Activated T-cell treated with anti-CD3 and anti-CD28 coated beads, Interleukin-2, amount 50 U/mL, for 48 hours (primary cell): ENCODE measurements at regions not wholly inside any gene's neighbourhood (a gene's known extent, or its start where the extent isn't known, plus 50 kb on each side); places are given as distances from the start of the nearest gene placed in this dataset.

Experiments
- DNase-seq, 2 experiments: peaks; one replicate each; pipeline ENCODE4 v3.0.0-alpha.2; 2020

DNA sequence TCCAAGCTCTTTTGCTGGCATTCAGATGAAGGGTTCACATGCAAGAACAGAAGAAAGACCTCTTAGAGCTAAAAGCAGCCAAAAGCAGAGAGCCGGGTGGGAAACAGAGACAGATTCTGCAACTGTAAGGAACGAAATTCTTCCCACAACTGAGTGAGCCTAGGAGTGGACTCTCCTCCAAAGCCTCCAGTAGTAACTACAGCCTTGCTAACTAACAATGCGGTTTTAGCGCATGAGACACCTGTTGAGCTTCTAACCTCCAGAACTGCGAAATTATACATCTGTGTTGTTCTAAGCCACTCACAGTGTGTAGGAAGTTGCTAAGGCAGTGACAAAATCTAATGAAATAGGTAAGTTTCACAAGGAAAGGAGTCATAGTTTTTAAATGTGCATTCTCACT is 98.1 kb upstream of the SLITRK1 start:
- DNase-seq = no peak

GRCh38 chr13:83975655-83976165 is 93.4 kb upstream of the SLITRK1 start:
- no peak for DNase-seq

DNA sequence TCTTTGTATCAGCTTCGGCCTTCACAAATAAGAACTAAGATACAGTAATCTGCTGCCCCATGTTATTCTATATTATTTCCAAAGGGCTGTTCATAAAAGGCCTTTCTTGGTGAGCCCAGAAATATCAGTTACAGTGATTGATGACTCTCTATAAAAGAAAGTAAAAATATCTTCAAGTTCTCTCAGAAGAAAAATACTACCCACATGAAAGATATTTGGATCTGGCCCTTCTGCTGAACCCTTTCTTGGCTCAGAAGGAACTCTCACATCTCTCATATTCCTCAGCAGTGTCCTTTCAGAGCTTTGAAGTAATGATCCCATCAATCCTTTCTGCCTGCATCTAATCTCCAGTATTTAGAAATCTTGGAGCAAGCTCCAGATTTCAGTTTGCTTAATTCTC is 76.3 kb upstream of the SLITRK1 start:
- no peak for DNase-seq

DNA sequence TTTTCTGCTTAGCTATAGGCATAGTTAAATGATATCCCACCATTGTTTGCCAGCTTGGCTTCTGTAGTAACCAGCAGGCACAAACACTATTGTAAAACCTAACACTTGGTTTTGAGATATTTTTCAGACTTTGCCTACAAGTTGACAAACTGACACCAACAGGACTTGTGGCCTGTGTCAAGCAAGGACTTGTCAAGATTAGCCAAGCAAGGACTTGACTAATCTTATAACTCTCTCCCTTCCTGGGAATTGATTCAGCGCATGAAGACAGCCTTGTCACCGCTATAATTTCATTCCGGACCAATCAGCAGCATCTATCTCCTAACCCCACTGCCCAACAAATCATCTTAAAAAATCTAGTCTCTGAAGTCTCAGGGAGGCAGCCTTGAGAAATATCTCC is 72.7 kb upstream of the SLITRK1 start:
- DNase-seq = no peak

GRCh38 chr13:83953916-83954315 is 71.6 kb upstream of the SLITRK1 start:
- DNase-seq = no peak

DNA sequence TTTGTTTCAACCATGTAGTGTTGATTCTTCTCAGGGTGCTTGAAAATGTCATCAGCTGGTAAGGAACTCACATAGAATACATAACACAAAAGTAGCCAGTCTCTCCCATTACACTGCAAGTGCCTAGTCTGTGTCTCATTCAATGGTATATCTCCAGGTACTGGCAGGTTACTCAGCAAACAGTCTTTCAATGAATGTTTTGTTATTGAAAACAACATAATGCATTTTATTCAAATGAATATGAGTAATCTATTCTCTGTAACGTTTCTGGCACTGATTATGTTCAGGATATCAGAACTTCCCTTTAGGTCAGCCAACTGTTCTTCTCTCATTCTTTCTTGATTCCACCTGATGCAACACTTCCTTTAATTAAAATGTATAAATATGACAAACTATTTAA is 68.0 kb upstream of the SLITRK1 start:
- no peak for DNase-seq

DNA sequence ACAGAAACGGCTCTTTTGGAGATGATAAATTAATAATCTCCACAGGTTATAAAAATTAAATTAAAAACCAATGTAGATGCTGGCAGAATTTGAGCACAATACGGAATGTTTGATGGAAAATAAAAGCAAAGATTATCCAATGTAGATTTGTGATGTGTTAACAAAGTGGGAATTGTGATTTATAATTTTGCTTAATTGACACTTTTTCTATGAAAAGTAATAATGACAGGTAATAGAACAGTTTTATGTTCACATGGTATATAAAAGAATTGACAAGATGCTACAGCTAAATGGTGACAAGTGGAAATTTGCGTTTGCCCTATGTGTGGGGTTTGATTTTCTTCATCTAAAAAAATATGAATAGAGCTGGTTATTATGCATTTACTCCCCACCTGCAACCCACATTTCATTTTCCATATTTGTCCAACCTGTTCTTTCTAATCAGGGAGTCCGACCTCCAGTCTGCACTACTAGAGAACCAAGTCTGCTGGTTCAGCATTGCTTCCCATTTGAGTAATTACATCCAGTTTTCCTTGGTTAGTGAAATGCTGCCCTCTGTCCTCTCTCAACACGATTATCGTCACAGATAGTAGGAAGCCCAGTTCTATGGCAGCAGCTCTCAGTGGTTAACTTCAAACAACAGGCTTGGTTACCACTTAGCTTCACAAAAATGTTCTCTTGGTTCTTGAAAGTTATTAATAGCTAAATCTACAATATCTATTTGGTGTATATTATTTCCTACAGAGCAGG is 61.4 kb upstream of the SLITRK1 start:
- no peak for DNase-seq

DNA sequence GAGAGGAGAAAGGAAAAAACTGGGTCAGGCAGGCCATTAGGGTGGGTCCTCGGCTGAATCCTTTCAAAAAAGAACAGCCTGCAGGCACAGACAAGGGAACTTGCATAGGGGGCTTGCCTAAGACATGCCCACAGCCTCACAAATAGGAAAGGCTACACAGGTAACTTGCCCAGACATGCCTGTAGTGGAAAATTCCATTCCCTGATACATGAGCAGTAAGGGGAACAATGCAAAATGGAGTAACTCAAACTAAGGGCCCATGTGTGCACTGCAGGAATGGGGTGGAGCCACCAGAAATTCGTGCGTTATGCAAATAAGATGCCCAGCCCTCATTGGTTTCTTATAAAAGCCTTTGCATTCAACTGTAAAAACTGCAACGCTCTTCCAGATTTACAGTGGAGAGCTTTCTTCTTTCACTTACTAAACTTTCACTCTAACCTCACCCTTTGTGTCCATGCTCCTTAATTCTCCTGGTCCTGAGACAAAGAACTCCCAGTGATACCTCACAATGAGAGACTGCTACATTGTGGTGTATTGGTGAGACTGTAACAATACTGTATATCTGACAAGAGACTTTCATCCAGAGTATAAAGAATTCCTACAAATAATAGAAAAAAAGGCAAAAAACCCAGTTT is 59.5 kb upstream of the SLITRK1 start:
- DNase-seq = no peak

DNA sequence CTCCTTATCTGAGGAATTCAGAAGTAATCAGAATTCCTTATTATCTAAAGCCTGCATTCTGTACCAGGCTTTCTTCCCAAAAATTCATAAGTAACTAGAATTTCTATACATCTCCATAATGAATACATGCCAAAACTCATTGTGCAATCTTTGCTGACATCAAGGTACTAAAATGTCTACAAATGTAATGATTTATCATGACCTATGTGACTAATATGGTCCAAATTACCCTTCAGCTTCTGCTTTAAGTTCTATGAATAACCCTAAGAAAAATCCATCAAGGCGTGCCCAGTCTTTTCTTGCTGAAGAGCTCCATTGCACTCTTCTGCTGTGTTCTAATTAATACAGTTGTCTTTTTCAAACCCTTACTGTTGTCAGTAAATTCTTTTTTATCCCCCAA is 58.5 kb upstream of the SLITRK1 start:
- no peak for DNase-seq

GRCh38 chr13:83937579-83937978 is 55.3 kb upstream of the SLITRK1 start:
- no peak for DNase-seq

DNA sequence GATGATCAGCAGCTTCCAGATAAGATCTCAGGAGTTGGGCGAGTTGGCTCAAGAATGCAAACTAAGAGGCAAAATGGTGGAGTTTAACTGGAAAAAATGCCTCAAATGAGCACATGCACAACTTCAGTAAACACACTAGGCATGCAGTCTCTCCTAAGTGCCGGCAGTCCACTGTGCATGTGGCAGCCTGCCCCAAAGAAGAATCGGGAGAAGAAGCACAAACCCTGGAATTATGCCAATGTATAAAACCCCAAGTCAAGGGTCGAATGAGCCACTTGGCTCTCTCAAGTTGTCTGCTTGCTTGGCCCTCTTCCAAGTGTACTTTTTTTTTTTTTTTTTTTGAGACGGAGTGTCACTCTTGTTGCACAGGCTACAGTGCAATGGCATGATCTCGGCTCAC is 53.3 kb upstream of the SLITRK1 start:
- no peak for DNase-seq
